Transverse colon (tissue), 3 donors: ENCODE measurements at regions not wholly inside any gene's neighbourhood (a gene's known extent, or its start where the extent isn't known, plus 50 kb on each side); places are given as distances from the start of the nearest gene placed in this dataset.

Source experiments
- EP300 ChIP-seq: sonication (generic); formaldehyde crosslinking; IDR thresholded peaks from one replicate; pipeline ENCODE4 v1.6.1; 2017; ENCODE audit warnings: antibody characterized with exemption, low read depth
- POLR2A ChIP-seq: fragments of 450-650 bp; IDR thresholded peaks from one replicate; pipeline ENCODE4 v1.6.1; 2016; ENCODE audit warnings: antibody characterized with exemption, mild to moderate bottlenecking, moderate library complexity
- TF ChIP-seq, protein P1 (sequence below), 5 experiments: fragments of 200-600 bp in 3 of 5; fragments of 450-650 bp in 2 of 5; sonication (generic) in 3 of 5; IDR thresholded peaks; 1 replicate in 2 of 5; 2 replicates in 3 of 5; pipeline ENCODE4 v1.5.1; 2016 to 2017; ENCODE audit warnings: antibody characterized with exemption in 5 of 5, inconsistent platforms in 3 of 5, mild to moderate bottlenecking in 2 of 5, moderate library complexity in 1 of 5

DNA sequence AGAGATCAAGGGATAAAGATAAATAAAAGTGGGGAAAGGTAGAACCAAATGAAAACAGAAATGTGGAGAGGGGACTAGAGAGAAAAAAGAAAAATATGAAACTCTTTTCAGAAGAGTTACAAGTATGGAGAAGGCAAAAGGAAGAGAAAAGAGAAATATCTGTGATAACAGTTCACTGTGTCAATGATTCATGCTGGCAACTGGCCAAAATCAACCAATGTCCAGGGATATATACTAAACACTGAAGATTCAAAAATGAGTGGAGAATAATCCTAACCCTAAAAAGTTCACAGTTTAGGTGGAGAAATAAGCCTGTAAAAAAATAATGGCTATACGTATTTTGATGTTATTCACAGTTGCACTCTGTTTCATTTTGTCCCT is 372.3 kb upstream of the KITLG start:
- no peak for TF ChIP-seq POLR2A
- no peak for TF ChIP-seq EP300
- TF ChIP-seq, protein P1, sequence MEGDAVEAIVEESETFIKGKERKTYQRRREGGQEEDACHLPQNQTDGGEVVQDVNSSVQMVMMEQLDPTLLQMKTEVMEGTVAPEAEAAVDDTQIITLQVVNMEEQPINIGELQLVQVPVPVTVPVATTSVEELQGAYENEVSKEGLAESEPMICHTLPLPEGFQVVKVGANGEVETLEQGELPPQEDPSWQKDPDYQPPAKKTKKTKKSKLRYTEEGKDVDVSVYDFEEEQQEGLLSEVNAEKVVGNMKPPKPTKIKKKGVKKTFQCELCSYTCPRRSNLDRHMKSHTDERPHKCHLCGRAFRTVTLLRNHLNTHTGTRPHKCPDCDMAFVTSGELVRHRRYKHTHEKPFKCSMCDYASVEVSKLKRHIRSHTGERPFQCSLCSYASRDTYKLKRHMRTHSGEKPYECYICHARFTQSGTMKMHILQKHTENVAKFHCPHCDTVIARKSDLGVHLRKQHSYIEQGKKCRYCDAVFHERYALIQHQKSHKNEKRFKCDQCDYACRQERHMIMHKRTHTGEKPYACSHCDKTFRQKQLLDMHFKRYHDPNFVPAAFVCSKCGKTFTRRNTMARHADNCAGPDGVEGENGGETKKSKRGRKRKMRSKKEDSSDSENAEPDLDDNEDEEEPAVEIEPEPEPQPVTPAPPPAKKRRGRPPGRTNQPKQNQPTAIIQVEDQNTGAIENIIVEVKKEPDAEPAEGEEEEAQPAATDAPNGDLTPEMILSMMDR (IDR thresholded peaks at IDR 0.05) = no peak
